ENCODE measurements at regions not wholly inside any gene's neighbourhood (a gene's known extent, or its start where the extent isn't known, plus 50 kb on each side); places are given as distances from the start of the nearest gene placed in this dataset.

DNA sequence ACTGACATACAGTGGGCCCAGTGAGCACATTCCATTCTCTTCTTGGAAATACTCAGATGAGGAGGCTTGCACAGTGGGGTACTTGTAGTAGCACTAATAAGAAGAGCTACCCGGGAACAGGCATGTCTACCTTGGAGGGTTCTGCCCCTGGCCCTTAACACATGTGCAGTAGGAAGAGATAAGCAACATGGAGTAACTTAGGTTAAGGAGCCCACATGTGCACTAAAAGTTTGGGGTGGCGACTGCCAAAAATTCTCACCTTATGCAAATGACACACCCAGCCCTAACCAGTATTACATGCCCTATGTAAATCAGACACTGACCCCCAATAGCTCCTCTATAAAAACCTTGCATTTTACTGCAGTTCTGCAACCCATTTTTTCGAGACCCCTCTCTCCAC is 1313.3 kb downstream of the KCNT2 start:
- no peaks in the 10 kb centered on the region for H3K79me2 ChIP-seq (ENCODE audit: insufficient read depth, low read length)
- no peaks in the 10 kb centered on the region for H3K9me3 ChIP-seq (ENCODE audit: insufficient read depth, low read depth, low read length)
- H3K27me3 ChIP-seq (ENCODE audit: insufficient read depth, low read length, poor library complexity, severe bottlenecking) = no peaks in the 10 kb centered on the region
- no peaks in the 10 kb centered on the region for H3K36me3 ChIP-seq (ENCODE audit: insufficient read depth, low read length)
- no peak overlapping the region for H3K4me2 ChIP-seq (ENCODE audit: low read depth, low read length, poor library complexity, severe bottlenecking)
- H3F3A ChIP-seq (ENCODE audit: low read depth) = no peaks in the 10 kb centered on the region
- no peak overlapping the region for H2AFZ ChIP-seq (ENCODE audit: low read length)
- no peak overlapping the region for H3K9ac ChIP-seq (ENCODE audit: low read depth, low read length, poor library complexity, severe bottlenecking)
- no peak for TF ChIP-seq EZH2phosphoT487 (IDR thresholded peaks at IDR 0.05; ENCODE audit: borderline replicate concordance)
- TF ChIP-seq, protein P1, sequence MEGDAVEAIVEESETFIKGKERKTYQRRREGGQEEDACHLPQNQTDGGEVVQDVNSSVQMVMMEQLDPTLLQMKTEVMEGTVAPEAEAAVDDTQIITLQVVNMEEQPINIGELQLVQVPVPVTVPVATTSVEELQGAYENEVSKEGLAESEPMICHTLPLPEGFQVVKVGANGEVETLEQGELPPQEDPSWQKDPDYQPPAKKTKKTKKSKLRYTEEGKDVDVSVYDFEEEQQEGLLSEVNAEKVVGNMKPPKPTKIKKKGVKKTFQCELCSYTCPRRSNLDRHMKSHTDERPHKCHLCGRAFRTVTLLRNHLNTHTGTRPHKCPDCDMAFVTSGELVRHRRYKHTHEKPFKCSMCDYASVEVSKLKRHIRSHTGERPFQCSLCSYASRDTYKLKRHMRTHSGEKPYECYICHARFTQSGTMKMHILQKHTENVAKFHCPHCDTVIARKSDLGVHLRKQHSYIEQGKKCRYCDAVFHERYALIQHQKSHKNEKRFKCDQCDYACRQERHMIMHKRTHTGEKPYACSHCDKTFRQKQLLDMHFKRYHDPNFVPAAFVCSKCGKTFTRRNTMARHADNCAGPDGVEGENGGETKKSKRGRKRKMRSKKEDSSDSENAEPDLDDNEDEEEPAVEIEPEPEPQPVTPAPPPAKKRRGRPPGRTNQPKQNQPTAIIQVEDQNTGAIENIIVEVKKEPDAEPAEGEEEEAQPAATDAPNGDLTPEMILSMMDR (conservative IDR thresholded peaks at IDR 0.05; ENCODE audit: low read length) = no peak
- H3K4me1 ChIP-seq (ENCODE audit: insufficient read depth, low read length, poor library complexity, severe bottlenecking) = no peaks in the 10 kb centered on the region
- H3K4me3 ChIP-seq (ENCODE audit: low read length, poor library complexity, severe bottlenecking) = no peak overlapping the region
- H3K9me2 ChIP-seq (replicated peaks; ENCODE audit: low read depth, low read length) = no peaks in the 10 kb centered on the region
- H4K20me1 ChIP-seq (ENCODE audit: insufficient read depth, low read length, poor library complexity, severe bottlenecking) = no peaks in the 10 kb centered on the region

- no peak overlapping the region for H2AFZ ChIP-seq (ENCODE audit: low read length)
- H3K9me2 ChIP-seq (replicated peaks; ENCODE audit: low read depth, low read length) = no peaks in the 10 kb centered on the region
- H3K36me3 ChIP-seq (ENCODE audit: insufficient read depth, low read length) = no peaks in the 10 kb centered on the region
- no peaks in the 10 kb centered on the region for H3K9me3 ChIP-seq (ENCODE audit: insufficient read depth, low read depth, low read length)
- TF ChIP-seq EZH2phosphoT487 (IDR thresholded peaks at IDR 0.05; ENCODE audit: borderline replicate concordance) = no peak
- TF ChIP-seq, protein P1 (conservative IDR thresholded peaks at IDR 0.05; ENCODE audit: low read length) = no peak
- H3K4me3 ChIP-seq (ENCODE audit: low read length, poor library complexity, severe bottlenecking) = no peak overlapping the region
- H3K27me3 ChIP-seq (ENCODE audit: insufficient read depth, low read length, poor library complexity, severe bottlenecking) = no peaks in the 10 kb centered on the region
- no peaks in the 10 kb centered on the region for H3K4me1 ChIP-seq (ENCODE audit: insufficient read depth, low read length, poor library complexity, severe bottlenecking)
- H3K4me2 ChIP-seq (ENCODE audit: low read depth, low read length, poor library complexity, severe bottlenecking) = no peak overlapping the region
- H3F3A ChIP-seq (ENCODE audit: low read depth) = no peaks in the 10 kb centered on the region
- H3K79me2 ChIP-seq (ENCODE audit: insufficient read depth, low read length) = no peaks in the 10 kb centered on the region
- H3K9ac ChIP-seq (ENCODE audit: low read depth, low read length, poor library complexity, severe bottlenecking) = no peak overlapping the region
- H4K20me1 ChIP-seq (ENCODE audit: insufficient read depth, low read length, poor library complexity, severe bottlenecking) = no peaks in the 10 kb centered on the region
These were observed 1329.6 kb downstream of the KCNT2 start for GRCh38 chr1:195278644-195279043.

- Histone ChIP-seq H3F3A (ENCODE audit: low read depth) (no peaks in the 10 kb centered on the region), H3K36me3 (ENCODE audit: insufficient read depth, low read length) (no peaks in the 10 kb centered on the region), H3K9me3 (ENCODE audit: insufficient read depth, low read depth, low read length) (no peaks in the 10 kb centered on the region), H3K4me2 (ENCODE audit: low read depth, low read length, poor library complexity, severe bottlenecking) (no peak overlapping the region), H2AFZ (ENCODE audit: low read length) (no peak overlapping the region), H3K9me2 (replicated peaks; ENCODE audit: low read depth, low read length) (no peaks in the 10 kb centered on the region), H3K4me1 (ENCODE audit: insufficient read depth, low read length, poor library complexity, severe bottlenecking) (no peaks in the 10 kb centered on the region), H3K79me2 (ENCODE audit: insufficient read depth, low read length) (no peaks in the 10 kb centered on the region), H3K9ac (ENCODE audit: low read depth, low read length, poor library complexity, severe bottlenecking) (no peak overlapping the region), H3K4me3 (ENCODE audit: low read length, poor library complexity, severe bottlenecking) (no peak overlapping the region), H4K20me1 (ENCODE audit: insufficient read depth, low read length, poor library complexity, severe bottlenecking) (no peaks in the 10 kb centered on the region), H3K27me3 (ENCODE audit: insufficient read depth, low read length, poor library complexity, severe bottlenecking) (no peaks in the 10 kb centered on the region)
- TF ChIP-seq, protein P1 (conservative IDR thresholded peaks at IDR 0.05; ENCODE audit: low read length) = no peak
- TF ChIP-seq EZH2phosphoT487 (IDR thresholded peaks at IDR 0.05; ENCODE audit: borderline replicate concordance) = no peak
These were observed 1332.5 kb downstream of the KCNT2 start for GRCh38 chr1:195275710-195276109.

Measured in Loucy (cell line).